ENCODE measurements at regions not wholly inside any gene's neighbourhood (a gene's known extent, or its start where the extent isn't known, plus 50 kb on each side); places are given as distances from the start of the nearest gene placed in this dataset.

DNA sequence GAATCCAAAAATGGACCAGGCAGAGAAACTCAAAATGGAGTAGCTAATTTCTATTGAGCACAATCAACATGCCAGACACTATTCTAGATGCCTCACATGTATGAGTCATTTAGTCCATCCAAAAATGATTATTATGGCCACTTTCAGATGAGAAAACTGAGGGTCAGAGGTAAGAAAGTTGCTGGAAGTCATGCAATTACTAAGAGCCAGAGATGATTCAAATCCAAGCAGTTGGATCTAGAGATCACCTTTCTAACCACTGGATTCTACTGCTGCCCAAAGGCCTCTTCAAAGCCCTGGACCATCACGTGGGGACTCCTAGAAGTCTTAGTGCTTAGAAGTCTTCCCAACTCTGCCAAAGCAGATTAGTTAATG is 51.8 kb upstream of the HMHB1 start:
- Histone ChIP-seq H3K23me2 (ENCODE audit: low read depth, low read length) (no peaks in the 10 kb centered on the region), H3K9ac (replicated peaks in 1 of 4; ENCODE audit: extremely low read depth in 1 of 4, low read depth in 3 of 4, low read length in 3 of 4) (no peak overlapping the region), H3K4ac (replicated peaks; ENCODE audit: insufficient read length, low read depth, low read length) (no peak overlapping the region), H3K4me2 (ENCODE audit: insufficient read depth in 1 of 2, low read depth in 2 of 2, low read length in 2 of 2) (no peak overlapping the region), H3K23ac (ENCODE audit: insufficient read length) (no peak overlapping the region), H2AFZ (ENCODE audit: low read length) (no peak overlapping the region), H2BK15ac (ENCODE audit: low read length) (no peak overlapping the region), H3K27ac (ENCODE audit: low read depth, low read length) (no peak overlapping the region), H3K56ac (replicated peaks; ENCODE audit: insufficient read length, low read depth, low read length) (no peak overlapping the region), H4K91ac (replicated peaks; ENCODE audit: insufficient read length, low read length) (no peak overlapping the region), H3K18ac (ENCODE audit: extremely low read depth, low read length) (no peak overlapping the region), H3K9me3 (ENCODE audit: insufficient read depth in 2 of 2, low read depth in 1 of 2, low read length in 1 of 2) (no peaks in the 10 kb centered on the region), H4K8ac (ENCODE audit: extremely low read depth, insufficient read depth, low read length) (no peak overlapping the region), H3K4me3 (ENCODE audit: extremely low read depth in 1 of 4, insufficient read depth in 2 of 4, low read depth in 3 of 4, low read length in 4 of 4) (no peak overlapping the region), H2BK20ac (ENCODE audit: low read length) (no peak overlapping the region), H3K14ac (ENCODE audit: insufficient read length) (no peak overlapping the region), H3K27me3 (replicated peaks in 1 of 4; ENCODE audit: control insufficient read depth in 3 of 4, extremely low read depth in 1 of 4, insufficient read depth in 3 of 4, low read length in 3 of 4) (no peaks in the 10 kb centered on the region), H3K79me2 (ENCODE audit: control insufficient read depth in 1 of 2, insufficient read depth in 2 of 2, low read length in 2 of 2) (no peaks in the 10 kb centered on the region), H4K20me1 (replicated peaks in 1 of 2; ENCODE audit: control insufficient read depth in 1 of 2, insufficient read depth in 2 of 2, low read length in 2 of 2) (no peaks in the 10 kb centered on the region), H2BK12ac (ENCODE audit: low read depth, low read length) (no peak overlapping the region), H2BK5ac (ENCODE audit: low read depth, low read length) (no peak overlapping the region), H2BK120ac (replicated peaks; ENCODE audit: low read depth, low read length) (no peak overlapping the region), H3K4me1 (replicated peaks in 1 of 4; ENCODE audit: control insufficient read depth in 3 of 4, insufficient read depth in 4 of 4, low read length in 3 of 4) (no peaks in the 10 kb centered on the region), H3K79me1 (ENCODE audit: low read depth, low read length) (no peaks in the 10 kb centered on the region), H4K5ac (ENCODE audit: insufficient read length, low read depth, low read length) (no peak overlapping the region), H2AK5ac (ENCODE audit: low read depth, low read length) (no peak overlapping the region), H3K36me3 (ENCODE audit: control insufficient read depth in 2 of 4, insufficient read depth in 4 of 4, low read length in 3 of 4) (no peaks in the 10 kb centered on the region)
- WGBS, 2 experiments (ENCODE audit: extremely low coverage in 1 of 2, insufficient coverage in 1 of 2, insufficient read length in 1 of 2, insufficient replicate concordance in 2 of 2, low coverage in 1 of 2, low lambda C conversion rate in 2 of 2, missing lambda C conversion rate in 1 of 2) = 94% methylated on average over 1 of the region's 1 CpG; no CpG with 5 or more reads in 1 of the 2 experiments
- FAIRE-seq (no peak), DNase-seq (ENCODE audit: low read depth in 1 of 2, low spot score in 2 of 2) (no peak)
- no peak for TF ChIP-seq RXRA (IDR thresholded peaks at IDR 0.05; ENCODE audit: insufficient read depth, low read depth, low read length)
- no peak for TF ChIP-seq SP4 (IDR thresholded peaks at IDR 0.05; ENCODE audit: low read length)
- no peak for TF ChIP-seq SUZ12 (IDR thresholded peaks at IDR 0.05; ENCODE audit: low read length)
- TF ChIP-seq TAF7 (optimal IDR thresholded peaks at IDR 0.05; ENCODE audit: borderline replicate concordance, low read depth, low read length) = no peak
- POLR2A ChIA-PET (ENCODE audit: partially characterized antibody) = no interaction called here
- CTCF ChIA-PET (ENCODE audit: partially characterized antibody) = interaction anchor here (1.3 kb wide), 1 partner anchor 64 kb away, joined by 3 read pairs; no protein-coding TSS in a partner anchor
